ENCODE measurements at regions not wholly inside any gene's neighbourhood (a gene's known extent, or its start where the extent isn't known, plus 50 kb on each side); places are given as distances from the start of the nearest gene placed in this dataset.

- no peak overlapping the region for H3K27ac ChIP-seq (ENCODE audit: low read depth)
- H3K4me3 Mint-ChIP-seq, result no peak overlapping the region
- no peak overlapping the region for H3K4me3 ChIP-seq
- DNase-seq (ENCODE audit: low spot score), result no peak
- no peak for ATAC-seq
- no peaks in the 10 kb centered on the region for H3K79me2 ChIP-seq (replicated peaks; ENCODE audit: insufficient read depth)
- H3K36me3 Mint-ChIP-seq (ENCODE audit: low read depth), result no peaks in the 10 kb centered on the region
- H3K36me3 ChIP-seq (ENCODE audit: insufficient read depth), result no peaks in the 10 kb centered on the region
- TF ChIP-seq ZNF462 (CRISPR knock-in tag; IDR thresholded peaks at IDR 0.05) (no peak), REST (IDR thresholded peaks at IDR 0.05; ENCODE audit: unreplicated experiment) (no peak), JUNB (IDR thresholded peaks at IDR 0.05; ENCODE audit: unreplicated experiment) (no peak), ETS1 (IDR thresholded peaks at IDR 0.05) (no peak), ZNF114 (CRISPR knock-in tag; IDR thresholded peaks at IDR 0.05) (no peak)
- H3K4me2 ChIP-seq, result no peak overlapping the region
- no peaks in the 10 kb centered on the region for H3F3A ChIP-seq (replicated peaks; ENCODE audit: low read depth)
- H3K27me3 Mint-ChIP-seq (ENCODE audit: insufficient read depth, low read depth, poor library complexity), result peaks cover 2% of the 10 kb centered on the region
- H3K9me3 Mint-ChIP-seq, result 0 out of 3 replicates have a peak, but pooled peaks cover 2% of the 10 kb centered on the region
- peaks cover 6% of the 10 kb centered on the region; the same call in 1 of the 2 replicates for H3K9me2 ChIP-seq (ENCODE audit: insufficient read depth)
- peaks cover 22% of the 10 kb centered on the region for H3K4me1 ChIP-seq (ENCODE audit: insufficient read depth)
- H3K4me1 Mint-ChIP-seq, result peaks cover 13% of the 10 kb centered on the region
- H2AFZ ChIP-seq, result peak overlapping the region; percentile 7; the same call in 1 of the 2 replicates
- H3K27me3 ChIP-seq (ENCODE audit: insufficient read depth), result no peaks in the 10 kb centered on the region
- no peaks in the 10 kb centered on the region for H4K20me1 ChIP-seq (replicated peaks; ENCODE audit: insufficient read depth)
- H3K27ac Mint-ChIP-seq, result no peak overlapping the region
Observed at GRCh38 chr6:74993136-74993535, 212.7 kb downstream of the COL12A1 start.

All from GM23338 (cell line).